ENCODE measurements at regions not wholly inside any gene's neighbourhood (a gene's known extent, or its start where the extent isn't known, plus 50 kb on each side); places are given as distances from the start of the nearest gene placed in this dataset.

DNA sequence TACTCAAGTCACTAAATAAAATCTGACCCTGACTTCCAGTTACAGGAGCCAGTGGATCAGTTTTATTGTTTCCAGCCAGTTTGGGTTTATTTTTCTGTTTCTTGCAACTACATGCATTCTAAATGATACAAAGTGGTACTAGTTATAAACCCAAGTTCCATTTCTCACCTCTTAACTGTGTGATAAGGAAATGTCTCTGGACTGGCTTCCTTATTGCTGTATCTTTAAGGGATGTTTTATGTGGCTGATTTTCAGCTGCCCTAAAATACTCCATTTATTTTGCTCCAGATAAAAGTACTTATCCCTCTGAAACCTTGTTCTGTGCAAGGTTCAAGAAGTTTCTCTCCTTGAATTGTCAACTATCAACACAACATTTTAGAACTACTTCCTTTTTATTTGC lies 107.9 kb upstream of the DLX2 start:
- POLR2A ChIA-PET (ENCODE audit: partially characterized antibody) = no interaction called here
- no peak overlapping the region for H2BK15ac ChIP-seq (ENCODE audit: low read length)
- no peak overlapping the region for H3K18ac ChIP-seq (ENCODE audit: extremely low read depth, low read length)
- H2BK20ac ChIP-seq (ENCODE audit: low read length) = no peak overlapping the region
- no peak overlapping the region for H3K14ac ChIP-seq (ENCODE audit: insufficient read length)
- H2BK5ac ChIP-seq (ENCODE audit: low read depth, low read length) = no peak overlapping the region
- no peaks in the 10 kb centered on the region for H3K79me1 ChIP-seq (ENCODE audit: low read depth, low read length)
- no peak overlapping the region for H2BK12ac ChIP-seq (ENCODE audit: low read depth, low read length)
- no peak overlapping the region for H2AK5ac ChIP-seq (ENCODE audit: low read depth, low read length)
- CTCF ChIA-PET (ENCODE audit: partially characterized antibody) = interaction anchor here (0.9 to 4.6 kb wide), 4 partner anchors 10 to 250 kb away, joined by 3 to 21 read pairs (median 6); no protein-coding TSS in a partner anchor
- no peak overlapping the region for H4K5ac ChIP-seq (ENCODE audit: insufficient read length, low read depth, low read length)
- no peaks in the 10 kb centered on the region for H3K79me2 ChIP-seq (ENCODE audit: control insufficient read depth in 1 of 2, insufficient read depth in 2 of 2, low read length in 2 of 2)
- H3K4me2 ChIP-seq (ENCODE audit: insufficient read depth in 1 of 2, low read depth in 2 of 2, low read length in 2 of 2) = no peak overlapping the region
- no peak overlapping the region for H2AFZ ChIP-seq (ENCODE audit: low read length)
- H4K91ac ChIP-seq (replicated peaks; ENCODE audit: insufficient read length, low read length) = no peak overlapping the region
- no peaks in the 10 kb centered on the region for H3K9me3 ChIP-seq (ENCODE audit: insufficient read depth in 2 of 2, low read depth in 1 of 2, low read length in 1 of 2)
- DNase-seq (ENCODE audit: low read depth in 1 of 2, low spot score in 2 of 2) (no peak), FAIRE-seq (no peak)
- H3K4me3 ChIP-seq (ENCODE audit: extremely low read depth in 1 of 4, insufficient read depth in 2 of 4, low read depth in 3 of 4, low read length in 4 of 4) = no peak overlapping the region
- no peak overlapping the region for H3K56ac ChIP-seq (replicated peaks; ENCODE audit: insufficient read length, low read depth, low read length)
- H3K4me1 ChIP-seq (replicated peaks in 1 of 4; ENCODE audit: control insufficient read depth in 3 of 4, insufficient read depth in 4 of 4, low read length in 3 of 4) = peaks cover 0 to 4% (median 2%) of the 10 kb centered on the region in 4 experiments; a peak in 3 of 7 replicates
- H4K20me1 ChIP-seq (replicated peaks in 1 of 2; ENCODE audit: control insufficient read depth in 1 of 2, insufficient read depth in 2 of 2, low read length in 2 of 2) = no peaks in the 10 kb centered on the region
- H3K27me3 ChIP-seq (replicated peaks in 1 of 4; ENCODE audit: control insufficient read depth in 3 of 4, extremely low read depth in 1 of 4, insufficient read depth in 3 of 4, low read length in 3 of 4) = no peaks in the 10 kb centered on the region
- H4K8ac ChIP-seq (ENCODE audit: extremely low read depth, insufficient read depth, low read length) = no peak overlapping the region
- no peaks in the 10 kb centered on the region for H3K36me3 ChIP-seq (ENCODE audit: control insufficient read depth in 2 of 4, insufficient read depth in 4 of 4, low read length in 3 of 4)
- no peak overlapping the region for H2BK120ac ChIP-seq (replicated peaks; ENCODE audit: low read depth, low read length)
- no peak overlapping the region for H3K23ac ChIP-seq (ENCODE audit: insufficient read length)
- no peak overlapping the region for H3K27ac ChIP-seq (ENCODE audit: low read depth, low read length)
- H3K9ac ChIP-seq (replicated peaks in 1 of 4; ENCODE audit: extremely low read depth in 1 of 4, low read depth in 3 of 4, low read length in 3 of 4) = no peak overlapping the region
- H3K23me2 ChIP-seq (ENCODE audit: low read depth, low read length) = no peaks in the 10 kb centered on the region
- no peak overlapping the region for H3K4ac ChIP-seq (replicated peaks; ENCODE audit: insufficient read length, low read depth, low read length)
- TF ChIP-seq BACH1 (IDR thresholded peaks at IDR 0.05; ENCODE audit: low read length) (no peak), KDM5A (IDR thresholded peaks at IDR 0.05; ENCODE audit: low read length) (no peak), MAFK (IDR thresholded peaks at IDR 0.05; ENCODE audit: low read depth, low read length) (no peak), RNF2 (IDR thresholded peaks at IDR 0.05; ENCODE audit: borderline replicate concordance, low read depth, low read length, missing control alignments, poor library complexity, severe bottlenecking) (no peak), RXRA (IDR thresholded peaks at IDR 0.05; ENCODE audit: insufficient read depth, low read depth, low read length) (no peak), ASH2L (IDR thresholded peaks at IDR 0.05; ENCODE audit: low read length) (no peak), ZNF274 (IDR thresholded peaks at IDR 0.05; ENCODE audit: borderline replicate concordance, extremely low read depth, low read length) (no peak), HDAC2 (IDR thresholded peaks at IDR 0.05; ENCODE audit: borderline replicate concordance in 1 of 2, low read depth in 2 of 2, low read length in 2 of 2) (no peak), SIX5 (IDR thresholded peaks at IDR 0.05; ENCODE audit: low read depth, low read length) (no peak), KDM4A (IDR thresholded peaks at IDR 0.05; ENCODE audit: low read depth, low read length, severe bottlenecking) (no peak), CBX5 (IDR thresholded peaks at IDR 0.05; ENCODE audit: low read depth, low read length) (no peak), CHD2 (IDR thresholded peaks at IDR 0.05; ENCODE audit: low read length) (no peak), POLR2A (IDR thresholded peaks at IDR 0.05; ENCODE audit: control extremely low read depth in 1 of 2, low read depth in 2 of 2, low read length in 2 of 2) (no peak), GTF2F1 (IDR thresholded peaks at IDR 0.05; ENCODE audit: borderline replicate concordance, low read depth, low read length) (no peak), NANOG (IDR thresholded peaks at IDR 0.05; ENCODE audit: insufficient read depth, low read depth, low read length, poor library complexity, severe bottlenecking) (no peak)
- TF ChIP-seq, protein P1, sequence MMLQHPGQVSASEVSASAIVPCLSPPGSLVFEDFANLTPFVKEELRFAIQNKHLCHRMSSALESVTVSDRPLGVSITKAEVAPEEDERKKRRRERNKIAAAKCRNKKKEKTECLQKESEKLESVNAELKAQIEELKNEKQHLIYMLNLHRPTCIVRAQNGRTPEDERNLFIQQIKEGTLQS (IDR thresholded peaks at IDR 0.05; ENCODE audit: insufficient read depth, low read depth, low read length) = no peak
